Prostate gland (tissue), 2 donors: ENCODE measurements at regions not wholly inside any gene's neighbourhood (a gene's known extent, or its start where the extent isn't known, plus 50 kb on each side); places are given as distances from the start of the nearest gene placed in this dataset.

Source experiments
- DNase-seq: peaks from one replicate; pipeline ENCODE4 v3.0.0-alpha.2; 2019; ENCODE audit warnings: low spot score
- H3K27ac ChIP-seq, 2 donors: fragments of 200-600 bp; sonication (generic); 2 replicates each; pipeline ENCODE4 v1.5.1; 2017 to 2019
- H3K27me3 ChIP-seq: fragments of 200-600 bp; sonication (generic); replicated peaks from 2 replicates; pipeline ENCODE4 v1.5.1; 2019; ENCODE audit not compliant: insufficient read depth
- H3K36me3 ChIP-seq, 2 donors: fragments of 200-600 bp; sonication (generic); 1 replicate in 1 of 2; 2 replicates in 1 of 2; pipeline versions ENCODE4 v1.5.1 to v1.8.1; 2017 to 2019
- H3K4me1 ChIP-seq: fragments of 200-600 bp; sonication (generic); replicated peaks from 2 replicates; pipeline ENCODE4 v1.5.1; 2019
- H3K4me3 ChIP-seq, 2 donors: fragments of 200-600 bp; sonication (generic); 2 replicates each; pipeline ENCODE4 v1.5.1; 2017 to 2019
- H3K9me3 ChIP-seq: fragments of 200-600 bp; sonication (generic); 2 replicates; pipeline ENCODE4 v1.5.1; 2017
- POLR2A ChIP-seq: fragments of 450-650 bp; IDR thresholded peaks from one replicate; pipeline ENCODE4 v1.6.1; 2016; ENCODE audit warnings: antibody characterized with exemption, mild to moderate bottlenecking
- POLR2AphosphoS5 ChIP-seq: sonication (generic); formaldehyde crosslinking; IDR thresholded peaks from one replicate; pipeline ENCODE4 v1.6.1; 2017; ENCODE audit warnings: antibody characterized with exemption
- WGBS: methylation state at CpG from one replicate; pipeline ENCODE4 v1.1.5; 2018; 5-methylcytosine and 5-hydroxymethylcytosine counted together
- intact Hi-C: fragments of 100-400 bp; cut with DNase I; formaldehyde crosslinking; loops from one replicate; pipeline ENCODE4 v1.14.2; 2022
- TF ChIP-seq, protein P1 (sequence below), 4 experiments: fragments of 200-600 bp in 2 of 4; fragments of 450-650 bp in 2 of 4; sonication (generic) in 2 of 4; IDR thresholded peaks; 1 replicate in 3 of 4; 2 replicates in 1 of 4; pipeline ENCODE4 v1.5.1; 2016 to 2019; ENCODE audit warnings: antibody characterized with exemption in 4 of 4, mild to moderate bottlenecking in 2 of 4, moderate library complexity in 2 of 4

DNA sequence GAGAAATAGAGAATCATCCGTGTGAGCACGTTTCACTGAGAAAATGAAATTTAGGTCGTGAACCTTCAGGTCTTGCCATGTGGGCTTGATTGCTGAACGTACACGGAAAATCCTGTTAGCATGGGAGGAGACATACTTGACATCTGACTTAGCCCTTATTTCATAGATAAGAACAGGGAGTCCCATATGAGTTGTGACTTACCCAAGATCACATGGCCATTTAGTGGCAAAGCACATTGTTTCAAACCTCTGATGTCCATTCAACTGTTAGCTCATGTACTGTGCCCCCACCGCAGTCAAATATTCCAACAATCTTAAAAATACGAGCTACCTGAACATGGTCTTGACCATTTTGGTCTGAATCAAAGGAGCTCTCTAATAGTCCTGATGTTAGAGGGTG, 411.2 kb upstream of the FZD8 start:
- no peak for TF ChIP-seq POLR2AphosphoS5
- TF ChIP-seq, protein P1, sequence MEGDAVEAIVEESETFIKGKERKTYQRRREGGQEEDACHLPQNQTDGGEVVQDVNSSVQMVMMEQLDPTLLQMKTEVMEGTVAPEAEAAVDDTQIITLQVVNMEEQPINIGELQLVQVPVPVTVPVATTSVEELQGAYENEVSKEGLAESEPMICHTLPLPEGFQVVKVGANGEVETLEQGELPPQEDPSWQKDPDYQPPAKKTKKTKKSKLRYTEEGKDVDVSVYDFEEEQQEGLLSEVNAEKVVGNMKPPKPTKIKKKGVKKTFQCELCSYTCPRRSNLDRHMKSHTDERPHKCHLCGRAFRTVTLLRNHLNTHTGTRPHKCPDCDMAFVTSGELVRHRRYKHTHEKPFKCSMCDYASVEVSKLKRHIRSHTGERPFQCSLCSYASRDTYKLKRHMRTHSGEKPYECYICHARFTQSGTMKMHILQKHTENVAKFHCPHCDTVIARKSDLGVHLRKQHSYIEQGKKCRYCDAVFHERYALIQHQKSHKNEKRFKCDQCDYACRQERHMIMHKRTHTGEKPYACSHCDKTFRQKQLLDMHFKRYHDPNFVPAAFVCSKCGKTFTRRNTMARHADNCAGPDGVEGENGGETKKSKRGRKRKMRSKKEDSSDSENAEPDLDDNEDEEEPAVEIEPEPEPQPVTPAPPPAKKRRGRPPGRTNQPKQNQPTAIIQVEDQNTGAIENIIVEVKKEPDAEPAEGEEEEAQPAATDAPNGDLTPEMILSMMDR (IDR thresholded peaks at IDR 0.05) = no peak
- no peak for TF ChIP-seq POLR2A
- Histone ChIP-seq H3K4me1 (no peaks in the 10 kb centered on the region), H3K9me3 (no peaks in the 10 kb centered on the region), H3K36me3 (no peaks in the 10 kb centered on the region), H3K27ac (no peak overlapping the region), H3K27me3 (no peaks in the 10 kb centered on the region), H3K4me3 (no peak overlapping the region)
- intact Hi-C loops = no loop called here
- no peak for DNase-seq
- 87% methylated on average over 7 of the region's 7 CpGs for WGBS

GRCh38 chr10:36051500-36051991, 409.4 kb upstream of the FZD8 start:
- intact Hi-C loops = no loop called here
- no peak overlapping the region for H3K4me3 ChIP-seq
- no peak for DNase-seq
- no peaks in the 10 kb centered on the region for H3K27me3 ChIP-seq
- no peak overlapping the region for H3K27ac ChIP-seq
- no peaks in the 10 kb centered on the region for H3K36me3 ChIP-seq
- TF ChIP-seq, protein P1 (IDR thresholded peaks at IDR 0.05) = no peak
- TF ChIP-seq POLR2A (no peak), POLR2AphosphoS5 (no peak)
- H3K4me1 ChIP-seq = no peaks in the 10 kb centered on the region
- no peaks in the 10 kb centered on the region for H3K9me3 ChIP-seq
- WGBS = 71% methylated on average over 4 of the region's 4 CpGs

DNA sequence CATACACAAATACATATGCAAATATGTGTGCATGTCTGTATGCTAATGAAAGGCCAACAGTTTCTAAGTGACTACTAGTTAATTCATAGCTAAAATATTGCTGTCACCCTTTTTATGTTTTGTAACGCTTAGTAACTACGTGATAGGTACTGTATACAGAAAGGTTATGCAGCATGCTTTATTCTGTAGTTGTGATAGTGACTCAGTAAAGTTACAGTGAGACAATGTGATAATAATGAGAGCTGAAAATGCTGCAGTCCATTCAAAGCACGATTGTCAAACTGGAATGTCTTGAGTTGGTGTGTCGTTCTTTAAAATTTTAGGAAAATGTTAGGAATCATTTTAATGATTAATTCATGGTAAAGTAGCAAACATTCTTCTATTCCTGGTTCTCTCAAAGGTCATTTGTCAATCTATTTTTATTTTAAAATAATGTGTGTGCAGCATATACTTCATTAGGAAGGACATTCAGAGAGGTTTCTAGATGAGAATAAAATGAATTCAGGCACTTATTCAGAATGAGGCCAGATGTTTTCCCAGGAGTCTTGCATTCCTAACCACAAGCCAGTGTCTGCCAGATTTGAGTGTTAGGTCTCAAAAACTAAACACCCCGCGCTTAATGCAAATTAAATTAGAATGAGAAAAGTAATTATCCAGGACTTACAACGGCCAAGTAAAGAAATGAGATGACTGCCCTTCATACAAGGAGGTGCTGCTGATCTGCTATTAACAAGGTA, 408.8 kb upstream of the FZD8 start:
- Histone ChIP-seq H3K27ac (no peak overlapping the region), H3K27me3 (no peaks in the 10 kb centered on the region), H3K36me3 (no peaks in the 10 kb centered on the region), H3K9me3 (no peaks in the 10 kb centered on the region), H3K4me1 (no peaks in the 10 kb centered on the region), H3K4me3 (no peak overlapping the region)
- intact Hi-C loops = no loop called here
- 82% methylated on average over 7 of the region's 7 CpGs for WGBS
- DNase-seq = no peak
- TF ChIP-seq, protein P1 (IDR thresholded peaks at IDR 0.05) = no peak
- TF ChIP-seq POLR2AphosphoS5 = no peak

DNA sequence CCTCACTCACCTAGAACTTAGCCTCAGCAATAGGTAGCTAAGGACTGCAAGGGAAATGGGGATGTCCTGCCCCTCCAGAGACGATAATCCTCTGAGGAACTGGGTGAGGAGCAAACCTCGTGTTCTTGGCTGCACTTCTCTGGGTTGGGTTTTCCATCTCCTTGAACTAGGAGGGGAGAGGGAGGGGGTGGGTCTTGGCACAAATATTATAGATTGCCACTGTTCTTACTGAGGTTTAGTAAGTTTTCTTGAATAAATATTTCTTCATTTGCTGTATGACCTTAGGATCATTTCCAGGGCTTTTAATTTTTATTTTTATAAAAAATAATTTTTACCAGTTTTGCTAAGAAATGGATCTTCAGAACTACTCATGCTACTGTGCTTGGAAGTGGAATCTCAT, 406.7 kb upstream of the FZD8 start:
- Histone ChIP-seq H3K4me1 (no peaks in the 10 kb centered on the region), H3K4me3 (no peak overlapping the region), H3K27me3 (no peaks in the 10 kb centered on the region), H3K9me3 (no peaks in the 10 kb centered on the region), H3K36me3 (no peaks in the 10 kb centered on the region), H3K27ac (no peak overlapping the region)
- TF ChIP-seq, protein P1 (IDR thresholded peaks at IDR 0.05) = no peak
- TF ChIP-seq POLR2A (no peak), POLR2AphosphoS5 (no peak)
- DNase-seq = no peak
- intact Hi-C loops = no loop called here
- WGBS = 75% methylated on average over 2 of the region's 2 CpGs

GRCh38 chr10:36048236-36048635, 406.1 kb upstream of the FZD8 start:
- Histone ChIP-seq H3K4me1 (no peaks in the 10 kb centered on the region), H3K9me3 (no peaks in the 10 kb centered on the region), H3K4me3 (no peak overlapping the region), H3K27ac (no peak overlapping the region), H3K27me3 (no peaks in the 10 kb centered on the region), H3K36me3 (no peaks in the 10 kb centered on the region)
- no peak for DNase-seq
- TF ChIP-seq, protein P1 (IDR thresholded peaks at IDR 0.05) = no peak
- TF ChIP-seq POLR2AphosphoS5 (no peak), POLR2A (no peak)
- intact Hi-C loops = no loop called here
